ENCODE measurements at regions not wholly inside any gene's neighbourhood (a gene's known extent, or its start where the extent isn't known, plus 50 kb on each side); places are given as distances from the start of the nearest gene placed in this dataset.
"Not testable (repeated sequence)": the region's sequence is repeated elsewhere in the genome, so short reads cannot be mapped to it uniquely, and the experiment has no call there.

GRCh38 chr2:4900861-4901770 is 791.1 kb upstream of the SOX11 start:
- no peak for DNase-seq (ENCODE audit: low read depth in 1 of 2, low spot score in 1 of 2)

DNA sequence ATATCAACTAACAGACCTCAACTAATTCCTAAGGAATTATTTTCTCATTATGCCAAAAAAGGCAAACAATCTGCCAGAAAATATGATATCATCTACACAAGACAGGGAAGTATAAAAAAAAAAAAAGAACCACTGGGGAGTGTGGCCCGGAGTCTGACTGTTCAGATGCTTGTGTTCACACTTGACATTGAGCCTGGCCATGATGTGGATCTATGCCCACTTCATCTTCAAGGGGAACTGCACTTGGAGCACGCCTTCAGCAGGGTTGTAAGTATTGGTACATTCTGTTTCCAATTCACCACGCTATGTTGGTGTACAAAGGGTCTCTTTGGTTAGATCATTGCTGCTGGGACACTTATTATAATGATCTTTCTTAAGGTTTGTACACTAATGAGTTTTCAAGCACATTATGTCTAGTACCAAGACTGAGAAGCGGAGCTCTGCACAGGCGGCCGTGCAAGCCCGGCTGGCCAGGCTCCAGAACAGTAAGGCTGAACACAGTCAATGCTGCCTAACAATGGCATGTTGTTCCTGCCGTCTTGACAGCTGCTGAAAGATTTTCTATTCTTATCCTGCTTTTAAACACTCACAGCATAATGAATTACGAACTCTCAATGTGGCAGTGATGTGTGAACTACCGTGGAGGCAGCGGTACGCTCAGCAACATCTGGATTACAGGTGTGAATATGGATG is 788.4 kb upstream of the SOX11 start:
- DNase-seq (ENCODE audit: low read depth in 1 of 2, low spot score in 1 of 2), result no peak

DNA sequence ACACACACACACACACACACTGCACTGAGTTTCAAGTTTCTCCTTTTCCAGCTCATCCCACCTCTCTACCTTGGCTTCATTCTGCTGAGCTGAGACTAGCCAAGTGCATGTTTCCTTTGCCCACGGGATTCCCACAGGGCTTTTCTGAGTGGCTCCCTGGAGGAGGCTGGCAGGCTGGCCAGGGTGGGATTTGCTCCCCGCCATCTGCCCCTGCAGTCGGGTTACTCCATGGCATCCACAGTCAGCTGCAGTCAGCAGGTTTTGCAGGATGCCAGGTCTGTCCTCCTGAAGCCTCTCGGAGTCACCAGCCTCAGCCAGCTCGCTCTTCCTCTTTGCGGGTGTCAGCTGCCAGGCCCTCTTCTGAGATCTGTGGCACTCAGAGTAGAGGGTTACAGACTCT is 783.7 kb upstream of the SOX11 start:
- DNase-seq (ENCODE audit: low read depth in 1 of 2, low spot score in 1 of 2), result no peak

GRCh38 chr2:4909346-4910009 is 782.7 kb upstream of the SOX11 start:
- DNase-seq (ENCODE audit: low read depth in 1 of 2, low spot score in 1 of 2), result no peak

- no peak for DNase-seq (ENCODE audit: low read depth in 1 of 2, low spot score in 1 of 2)
These were observed 778.1 kb upstream of the SOX11 start for GRCh38 chr2:4914036-4914435.

- DNase-seq (ENCODE audit: low read depth in 1 of 2, low spot score in 1 of 2), result no peak
These were observed 777.6 kb upstream of the SOX11 start for GRCh38 chr2:4914551-4914950.

- no peak for DNase-seq (ENCODE audit: low read depth in 1 of 2, low spot score in 1 of 2)
These were observed 776.8 kb upstream of the SOX11 start for GRCh38 chr2:4915357-4915756.

DNA sequence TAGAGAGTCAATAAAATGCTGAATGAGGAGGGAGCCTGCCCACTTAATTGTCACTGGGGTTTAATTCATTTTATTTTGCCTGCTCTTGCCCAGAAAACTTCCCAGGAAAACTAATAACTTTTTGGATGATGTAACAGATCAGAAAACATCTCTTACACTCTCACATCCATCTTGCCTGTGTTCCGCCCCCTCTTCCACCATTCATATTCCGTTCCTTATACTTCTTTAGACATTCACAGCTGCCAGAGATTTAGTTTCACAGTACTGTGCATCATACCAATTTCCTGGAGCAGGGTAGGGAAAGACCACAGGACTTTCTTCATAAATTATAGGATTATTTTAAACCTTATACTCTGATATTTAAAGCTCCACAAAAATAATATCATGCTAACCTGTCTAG is 776.1 kb upstream of the SOX11 start:
- DNase-seq (ENCODE audit: low read depth in 1 of 2, low spot score in 1 of 2), result no peak

DNA sequence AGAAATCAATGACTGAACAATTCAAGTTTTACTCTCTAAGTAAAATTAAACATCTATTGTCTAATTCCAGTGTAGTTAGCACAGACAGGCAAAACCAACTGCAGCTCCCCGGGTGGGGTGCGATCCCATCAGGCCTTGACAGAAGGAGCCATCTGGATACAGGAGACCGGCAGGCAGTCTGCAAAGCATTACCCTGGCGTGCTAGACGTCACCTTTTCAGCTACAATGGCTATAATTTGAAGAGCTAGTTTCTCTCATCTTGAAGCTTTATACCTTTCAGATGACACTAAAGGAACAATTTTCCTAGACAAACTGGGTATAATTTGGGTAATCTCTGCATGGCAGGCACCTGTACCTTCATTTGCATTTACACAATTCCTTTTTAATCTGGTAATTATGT is 761.5 kb upstream of the SOX11 start:
- no peak for DNase-seq (ENCODE audit: low read depth in 1 of 2, low spot score in 1 of 2)

- DNase-seq (ENCODE audit: low read depth in 1 of 2, low spot score in 1 of 2), result no peak
These were observed 760.3 kb upstream of the SOX11 start for GRCh38 chr2:4931721-4932365.

GRCh38 chr2:4935291-4935690 is 756.9 kb upstream of the SOX11 start:
- not testable (repeated sequence) for DNase-seq (ENCODE audit: low read depth in 1 of 2, low spot score in 1 of 2)

GRCh38 chr2:4937550-4937949 is 754.6 kb upstream of the SOX11 start:
- no peak for DNase-seq (ENCODE audit: low read depth in 1 of 2, low spot score in 1 of 2)

DNA sequence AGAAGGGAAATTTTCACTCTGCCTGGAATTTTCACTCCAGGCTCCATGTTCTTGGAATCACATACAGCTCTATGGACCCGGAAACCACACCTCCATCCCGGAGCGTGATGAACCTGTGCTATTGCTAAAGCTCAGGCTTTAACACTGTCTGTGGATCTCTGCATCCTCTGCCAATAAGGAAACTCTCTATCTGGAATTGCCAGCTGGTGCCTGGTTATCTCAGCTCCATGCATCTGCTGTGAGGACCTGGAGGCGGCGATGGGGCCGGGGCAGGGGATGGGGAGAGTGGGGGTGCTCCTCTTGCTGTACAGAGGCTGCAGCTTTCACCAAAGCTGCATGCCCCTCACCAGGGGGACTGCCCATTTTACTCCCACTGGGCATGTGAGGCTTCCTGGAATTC is 754.0 kb upstream of the SOX11 start:
- DNase-seq (ENCODE audit: low read depth in 1 of 2, low spot score in 1 of 2), result no peak

DNA sequence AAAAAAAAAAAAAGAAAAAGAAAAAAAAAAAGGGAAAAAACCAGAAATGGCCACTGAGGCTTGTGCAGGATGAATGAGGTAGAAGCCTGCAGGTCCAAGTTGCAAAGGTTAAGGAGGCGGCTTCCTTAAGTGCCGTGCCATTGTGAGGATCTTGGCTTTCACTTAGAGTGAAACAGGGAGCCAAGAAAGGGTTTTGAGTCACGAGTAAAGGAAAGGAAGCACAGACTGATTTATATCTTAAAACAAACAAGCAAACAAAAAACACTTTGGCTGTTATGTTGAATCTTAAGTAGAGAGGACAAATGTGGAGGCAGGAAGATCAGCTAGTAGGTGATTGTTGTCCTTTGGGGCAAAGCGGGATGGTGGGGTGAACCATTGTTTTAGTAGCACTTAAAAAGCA is 749.7 kb upstream of the SOX11 start:
- DNase-seq (ENCODE audit: low read depth in 1 of 2, low spot score in 1 of 2), result no peak

- DNase-seq (ENCODE audit: low read depth in 1 of 2, low spot score in 1 of 2), result no peak
These were observed 744.3 kb upstream of the SOX11 start for GRCh38 chr2:4947911-4948310.

DNA sequence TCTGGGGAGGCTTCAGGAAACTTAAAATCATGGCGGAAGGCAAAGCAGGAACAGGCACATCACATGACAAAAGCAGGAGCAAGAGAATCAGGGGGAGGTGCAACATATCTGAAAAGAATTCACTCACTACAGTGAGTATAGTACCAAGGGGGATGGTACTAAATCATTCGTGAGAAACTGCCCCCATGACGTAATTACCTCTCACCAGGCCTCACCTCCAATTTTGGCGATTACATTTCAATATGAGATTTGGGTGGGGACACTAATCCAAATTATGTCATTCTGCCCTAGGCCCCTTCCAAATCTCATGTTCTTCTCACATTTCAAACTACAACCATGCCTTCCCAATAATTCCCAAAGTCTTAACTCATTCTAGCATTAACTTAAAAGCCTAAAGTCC is 740.8 kb upstream of the SOX11 start:
- no peak for DNase-seq (ENCODE audit: low read depth in 1 of 2, low spot score in 1 of 2)

- DNase-seq (ENCODE audit: low read depth in 1 of 2, low spot score in 1 of 2), result no peak
These were observed 733.0 kb upstream of the SOX11 start for GRCh38 chr2:4959219-4959618.

- no peak for DNase-seq (ENCODE audit: low read depth in 1 of 2, low spot score in 1 of 2)
These were observed 729.8 kb upstream of the SOX11 start for GRCh38 chr2:4962419-4962818.

- DNase-seq (ENCODE audit: low read depth in 1 of 2, low spot score in 1 of 2), result no peak
These were observed 729.1 kb upstream of the SOX11 start for GRCh38 chr2:4963106-4963505.

GRCh38 chr2:4964001-4964540 is 728.1 kb upstream of the SOX11 start:
- no peak for DNase-seq (ENCODE audit: low read depth in 1 of 2, low spot score in 1 of 2)

DNA sequence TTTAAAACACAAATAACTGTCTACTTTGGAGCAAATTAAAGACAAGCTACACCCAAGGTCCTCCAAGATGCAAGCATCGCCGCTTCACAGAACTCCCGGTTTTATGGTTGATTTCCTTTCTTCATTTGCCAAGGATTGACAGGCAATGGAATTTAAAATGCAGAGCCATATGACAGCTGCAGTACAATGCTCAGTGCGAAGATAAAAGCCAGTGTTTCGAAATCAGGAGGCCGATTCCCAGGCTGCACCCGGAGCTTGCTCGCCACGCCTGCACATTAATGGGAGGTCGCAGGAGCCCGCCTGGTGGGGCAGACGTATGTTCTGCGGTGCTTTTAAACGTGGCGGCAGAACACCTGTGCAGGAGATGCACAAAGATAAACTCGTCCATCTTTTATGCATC is 727.6 kb upstream of the SOX11 start:
- DNase-seq (ENCODE audit: low read depth in 1 of 2, low spot score in 1 of 2), result no peak

All from activated CD4-positive, alpha-beta T cell treated with anti-CD3 and anti-CD28 coated beads, Interleukin-2, amount 50 U/mL, for 24 hours (primary cell).